GM04504 (cell line): ENCODE measurements at regions not wholly inside any gene's neighbourhood (a gene's known extent, or its start where the extent isn't known, plus 50 kb on each side); places are given as distances from the start of the nearest gene placed in this dataset.
A peak's percentile ranks its signal among the peaks of the same experiment; 100 is the strongest.
"Not testable (repeated sequence)": the region's sequence is repeated elsewhere in the genome, so short reads cannot be mapped to it uniquely, and the experiment has no call there.

Experiments used
- DNase-seq: peaks from one replicate; pipeline ENCODE4 v3.0.0-alpha.2; 2012; ENCODE audit warnings: low read depth

- DNase-seq: no peak
Observed at GRCh38 chr4:15163284-15163645, 161.0 kb downstream of the CPEB2 start.

DNA sequence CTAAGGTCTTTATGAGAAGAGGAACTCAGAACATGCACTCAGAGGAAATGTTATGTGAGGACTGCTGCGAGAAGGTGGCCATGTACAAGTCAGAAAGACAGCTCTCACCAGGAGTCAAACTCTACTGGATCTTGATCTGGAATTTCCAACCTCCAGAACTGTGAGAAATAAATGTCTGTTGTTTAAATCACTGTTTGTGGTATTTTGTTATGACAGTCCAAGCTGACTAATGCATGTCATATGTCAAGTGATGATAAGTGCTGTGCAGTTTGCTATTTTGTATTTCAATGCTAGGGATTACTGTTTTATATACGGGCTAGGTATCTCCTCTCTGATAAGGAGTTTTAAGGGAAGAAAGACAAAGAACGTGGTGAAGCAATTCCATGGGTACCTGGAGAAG, 162.3 kb downstream of the CPEB2 start:
- DNase-seq: peak; percentile 35

GRCh38 chr4:15167743-15168142, 165.5 kb downstream of the CPEB2 start:
- DNase-seq: no peak

- DNase-seq: no peak
Observed at GRCh38 chr4:15168759-15169158, 166.5 kb downstream of the CPEB2 start.

- DNase-seq: no peak
Observed at GRCh38 chr4:15171725-15172124, 169.4 kb downstream of the CPEB2 start.

- no peak for DNase-seq
Observed at GRCh38 chr4:15173251-15173650, 171.0 kb downstream of the CPEB2 start.

GRCh38 chr4:15174168-15174567, 171.9 kb downstream of the CPEB2 start:
- not testable (repeated sequence) for DNase-seq

GRCh38 chr4:15179842-15180241, 177.6 kb downstream of the CPEB2 start:
- not testable (repeated sequence) for DNase-seq

GRCh38 chr4:15182600-15183220, 180.4 kb downstream of the CPEB2 start:
- DNase-seq: no peak

DNA sequence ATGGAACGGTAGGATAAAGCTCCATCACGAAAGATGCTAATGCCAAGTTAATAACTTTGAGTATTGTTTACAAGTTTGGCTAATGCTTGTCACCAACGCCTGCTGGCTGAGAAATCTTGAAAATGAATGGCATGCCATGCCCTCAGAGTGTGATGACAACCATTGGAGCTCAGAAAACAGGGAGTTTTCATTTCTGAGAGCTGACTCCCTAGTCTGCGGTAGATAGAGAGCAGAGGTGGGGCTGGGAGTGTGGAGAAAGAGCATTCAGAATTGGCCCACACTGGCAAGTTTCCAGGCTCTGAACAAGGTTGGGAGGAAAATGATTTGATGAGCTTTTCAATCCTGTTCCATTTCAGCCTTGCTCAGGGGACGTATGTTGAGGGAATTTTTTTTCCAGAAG, 183.9 kb downstream of the CPEB2 start:
- no peak for DNase-seq

DNA sequence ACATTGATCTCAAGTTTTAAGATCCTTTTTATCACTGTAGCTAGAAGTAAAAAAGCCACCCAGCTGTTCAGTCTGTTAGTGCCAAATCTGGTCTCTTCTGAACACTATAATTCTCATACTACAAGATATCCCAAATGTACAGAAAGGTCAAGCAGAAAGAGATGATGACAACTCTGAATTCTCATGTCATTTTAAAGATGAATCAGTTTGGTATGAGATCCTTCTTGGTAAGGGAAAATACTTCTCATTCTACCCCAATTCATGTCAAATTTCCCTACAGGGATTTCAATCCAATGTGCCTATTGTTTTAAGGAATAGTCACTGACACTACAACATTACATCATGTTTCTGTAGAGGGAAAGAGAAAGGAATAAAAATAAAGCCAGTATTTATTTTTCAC, 184.5 kb downstream of the CPEB2 start:
- no peak for DNase-seq

DNA sequence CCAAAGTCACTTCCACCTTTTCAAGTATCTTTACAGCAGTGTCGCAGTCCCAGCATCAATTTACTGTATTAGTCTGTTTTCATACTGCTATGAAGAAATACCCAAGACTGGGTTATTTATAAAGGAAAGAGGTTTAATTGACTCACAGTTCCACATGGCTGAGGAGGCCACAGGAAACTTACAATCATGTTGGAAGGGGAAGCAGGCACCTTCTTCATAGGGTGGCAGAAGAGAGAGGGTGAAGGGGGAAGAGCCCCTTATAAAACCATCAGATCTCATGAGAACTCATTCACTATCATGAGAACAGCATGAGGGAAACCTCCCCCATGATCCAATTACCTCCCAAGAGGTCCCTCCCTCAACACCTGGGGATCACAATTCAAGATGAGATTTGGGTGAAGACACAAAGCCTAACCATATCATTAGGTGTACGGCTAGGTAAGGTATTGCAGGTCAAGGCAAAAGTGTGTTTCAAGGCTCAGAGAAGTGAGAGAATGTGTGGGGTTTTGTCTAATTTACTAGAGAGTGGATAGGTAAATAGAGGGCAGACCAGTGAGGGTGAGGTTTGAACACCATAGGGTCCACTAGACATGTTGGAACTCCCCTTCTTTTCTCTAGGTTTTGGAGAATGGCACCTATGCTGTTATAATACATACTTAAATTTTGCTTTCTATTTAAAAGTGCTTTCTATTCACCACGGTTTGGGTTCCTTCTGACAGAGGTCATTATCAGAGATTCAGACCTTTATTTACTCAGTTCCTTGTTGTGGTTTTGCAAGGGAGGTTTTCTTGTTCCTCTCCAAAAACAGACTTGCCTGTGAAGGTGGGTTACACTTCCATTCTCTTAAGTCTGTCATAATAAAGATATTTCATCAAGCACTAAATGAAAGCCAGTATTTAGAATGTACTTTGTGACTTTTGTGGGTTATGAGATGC, 186.6 kb downstream of the CPEB2 start:
- DNase-seq: no peak

DNA sequence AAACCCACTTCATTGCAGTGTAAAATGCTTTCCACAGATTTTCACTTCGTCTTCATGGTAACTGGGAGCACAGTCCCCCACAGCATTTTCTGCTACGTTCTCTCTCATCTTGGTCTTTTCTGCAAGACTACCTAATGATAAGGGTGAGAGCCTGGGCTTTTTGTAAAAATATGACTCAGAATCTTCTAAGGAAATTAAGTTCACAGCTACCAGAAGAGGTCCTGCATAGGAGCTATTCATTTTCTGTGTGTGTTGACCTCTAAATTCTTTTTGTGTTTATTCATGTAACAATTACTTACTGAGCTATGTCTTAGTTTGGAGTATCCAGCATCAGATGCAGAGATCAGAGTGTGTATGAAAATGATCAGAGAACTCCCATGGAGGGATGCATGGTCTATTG, 192.2 kb downstream of the CPEB2 start:
- no peak for DNase-seq

GRCh38 chr4:15197005-15197404, 194.7 kb downstream of the CPEB2 start:
- DNase-seq: no peak

GRCh38 chr4:15198070-15198727, 195.9 kb downstream of the CPEB2 start:
- DNase-seq: no peak

DNA sequence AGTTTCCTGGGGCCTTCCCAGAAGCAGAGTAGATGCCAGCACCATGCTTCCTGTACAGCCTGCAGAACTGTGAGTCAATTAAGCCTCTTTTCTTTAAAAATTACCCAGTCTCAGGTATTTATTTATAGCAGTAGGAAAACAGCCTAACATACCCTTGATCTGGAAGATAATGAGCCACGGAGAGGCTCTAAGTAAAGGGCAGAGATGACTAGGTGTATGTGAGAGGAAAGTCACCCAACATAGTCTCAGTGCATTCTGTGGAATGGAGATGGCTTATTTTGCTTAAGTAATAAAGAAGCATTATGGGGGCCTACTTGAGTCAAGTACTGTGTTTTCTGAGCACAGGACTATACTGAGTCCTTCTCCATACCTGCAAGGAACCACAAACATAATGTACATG, 199.5 kb downstream of the CPEB2 start:
- DNase-seq: no peak

GRCh38 chr4:15202481-15202880, 200.2 kb downstream of the CPEB2 start:
- no peak for DNase-seq

DNA sequence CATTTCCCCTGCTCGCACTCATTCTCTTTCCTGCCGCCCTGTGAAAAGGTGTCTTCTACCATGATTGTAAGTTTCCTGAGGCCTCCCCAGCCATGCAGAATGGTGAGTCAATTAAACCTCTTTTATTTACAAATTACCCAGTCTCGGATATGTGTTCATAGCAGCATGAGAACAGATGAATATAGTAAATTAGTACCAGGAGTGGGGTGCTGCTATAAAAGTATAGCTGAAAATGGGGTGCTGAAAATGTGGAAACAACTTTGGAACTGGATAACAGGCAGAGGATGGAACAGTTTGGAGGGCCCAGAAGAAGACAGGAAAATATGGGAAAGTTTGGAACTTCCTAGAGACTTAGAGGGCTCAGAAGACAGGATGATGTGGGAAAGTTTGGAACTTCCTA, 204.2 kb downstream of the CPEB2 start:
- DNase-seq: not testable (repeated sequence)

- DNase-seq: no peak
Observed at GRCh38 chr4:15213302-15213970, 211.2 kb downstream of the CPEB2 start.

GRCh38 chr4:15215109-15215508, 212.7 kb upstream of the C1QTNF7 start:
- DNase-seq: no peak

DNA sequence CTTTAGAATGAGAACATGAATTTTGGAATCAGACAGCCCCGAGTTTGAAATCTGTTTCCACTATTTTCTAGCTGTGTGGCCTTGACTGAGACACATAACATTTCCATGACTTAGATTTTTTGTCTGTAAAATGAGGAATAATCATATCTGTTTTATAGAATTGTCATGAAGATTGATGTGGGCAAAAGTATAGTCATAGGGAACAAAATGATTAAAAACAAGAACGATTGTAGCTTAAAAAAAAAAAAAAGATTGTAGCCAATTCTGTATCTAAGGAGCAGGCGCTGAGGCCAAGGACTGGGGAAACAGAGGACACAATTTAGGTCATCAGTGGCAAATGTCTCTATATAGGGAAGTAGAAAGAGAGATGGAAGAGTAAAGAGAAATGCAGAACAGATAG, 201.6 kb upstream of the C1QTNF7 start:
- no peak for DNase-seq

GRCh38 chr4:15231265-15232091, 196.4 kb upstream of the C1QTNF7 start:
- peak; percentile 69 for DNase-seq
